NCI-H1694 (cell line): ENCODE measurements at regions not wholly inside any gene's neighbourhood (a gene's known extent, or its start where the extent isn't known, plus 50 kb on each side); places are given as distances from the start of the nearest gene placed in this dataset.

Experiments used
- DNase-seq: peaks from one replicate; lab custom pipeline; 2025; lab: John Stamatoyannopoulos, UW

DNA sequence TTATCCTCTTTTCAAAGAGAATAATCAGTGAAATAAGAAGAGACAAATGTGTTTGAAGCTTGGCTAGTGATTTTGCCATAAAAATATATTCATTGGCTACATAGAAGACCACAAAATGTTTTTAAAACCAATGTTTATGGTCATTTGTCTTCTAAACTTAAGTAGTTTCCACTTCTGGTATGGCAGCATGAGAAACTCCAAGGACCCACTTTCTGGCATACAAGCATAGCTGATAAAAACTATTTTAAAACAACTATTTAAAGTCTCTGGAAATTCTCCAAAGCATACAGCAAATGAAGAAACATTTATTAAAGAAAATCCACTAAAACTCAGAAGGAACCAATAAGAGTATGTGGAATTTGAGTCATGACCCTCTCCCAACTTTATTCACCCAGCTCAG is 89.2 kb upstream of the TOMM7 start:
- no peak for DNase-seq

DNA sequence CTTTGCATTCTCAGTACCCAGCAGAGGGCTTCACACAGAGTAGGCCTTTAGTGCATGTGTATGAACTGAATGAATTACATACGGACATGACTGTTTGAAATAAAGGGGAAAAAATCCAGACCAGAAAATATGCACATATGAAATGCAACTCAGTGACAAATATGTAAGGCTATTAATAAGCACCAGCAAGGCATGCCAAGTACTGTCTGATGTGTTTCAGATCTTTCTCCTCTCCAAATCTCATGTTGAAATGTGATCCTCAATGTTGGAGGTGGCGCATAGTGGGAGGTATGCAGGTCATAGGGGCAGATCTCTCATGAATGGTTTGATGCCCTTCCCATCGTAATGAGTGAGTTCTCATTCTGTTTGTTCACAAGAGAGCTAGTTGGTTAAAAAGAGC is 87.3 kb upstream of the TOMM7 start:
- no peak for DNase-seq

DNA sequence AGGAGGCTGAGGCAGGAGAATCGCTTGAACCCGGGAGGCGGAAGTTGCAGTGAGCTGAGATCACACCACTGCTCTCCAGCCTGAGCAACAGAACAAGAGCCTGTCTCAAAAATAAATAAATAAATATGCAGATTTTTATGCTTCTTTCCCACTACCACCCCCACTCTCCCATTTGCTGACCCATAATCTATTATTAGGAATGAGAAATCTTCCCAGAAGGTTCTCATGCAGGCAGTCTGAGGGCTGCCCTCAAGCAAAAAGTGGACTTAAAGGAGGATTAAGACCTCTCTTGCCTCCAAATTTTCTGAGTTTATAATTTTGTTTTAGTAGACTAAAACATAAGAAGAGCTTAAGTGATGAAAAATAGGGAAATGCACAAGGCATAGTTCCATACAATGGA is 85.2 kb upstream of the TOMM7 start:
- DNase-seq, result no peak

GRCh38 chr7:22900784-22901183 is 78.1 kb upstream of the TOMM7 start:
- no peak for DNase-seq

DNA sequence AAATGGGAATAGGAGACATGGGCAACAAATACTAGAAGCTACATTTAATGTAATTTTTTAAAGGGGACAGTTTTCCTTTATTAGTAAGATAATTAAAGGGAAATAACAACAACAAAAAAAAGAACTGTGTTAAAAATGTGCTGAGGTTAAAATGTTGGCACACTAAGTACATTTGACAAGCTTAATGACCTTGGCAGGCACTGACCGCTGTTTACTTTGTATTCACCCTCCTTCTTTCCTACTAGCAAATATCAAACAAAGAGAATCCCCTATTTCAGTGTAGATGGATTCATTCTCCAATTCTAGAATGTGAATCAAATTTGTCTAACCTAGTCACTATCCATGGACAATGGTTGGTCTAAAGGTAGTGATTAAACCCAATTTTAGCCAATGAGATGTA is 77.5 kb upstream of the TOMM7 start:
- no peak for DNase-seq

- no peak for DNase-seq
Measured at GRCh38 chr7:22896917-22897316, 74.3 kb upstream of the TOMM7 start.

- no peak for DNase-seq
Measured at GRCh38 chr7:22895828-22896165, 73.1 kb upstream of the TOMM7 start.

DNA sequence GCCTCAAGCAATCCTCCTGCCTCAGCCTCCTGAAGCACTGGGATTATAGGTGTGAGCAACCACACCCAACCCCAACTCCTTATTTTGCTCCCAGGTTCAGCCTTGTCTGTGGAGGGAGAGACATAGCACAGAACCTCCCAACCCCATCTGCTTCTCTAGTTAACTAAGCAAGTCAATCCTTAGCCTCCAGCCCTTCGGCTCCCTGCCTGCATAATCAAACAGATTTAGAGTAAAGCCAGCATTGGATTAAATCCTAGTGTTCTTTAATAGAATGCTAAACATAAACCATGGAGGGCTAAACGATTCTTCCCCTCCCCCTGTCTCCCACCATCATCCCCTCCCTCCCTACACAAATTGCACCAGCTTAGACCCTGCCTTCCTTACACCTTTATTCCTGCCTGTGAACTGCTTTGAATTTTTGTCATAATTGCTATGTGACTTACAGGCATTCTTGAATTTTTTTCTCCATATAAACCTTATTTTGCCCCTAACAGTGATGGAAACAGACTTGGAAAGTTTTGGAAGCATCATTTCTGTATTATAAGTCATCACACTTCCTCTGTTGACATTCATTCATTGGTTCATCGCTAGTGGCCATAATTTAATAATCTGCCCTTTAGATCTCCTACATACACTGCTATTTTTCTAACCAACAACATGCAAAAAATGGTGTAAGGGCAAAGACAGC is 72.6 kb upstream of the TOMM7 start:
- no peak for DNase-seq

DNA sequence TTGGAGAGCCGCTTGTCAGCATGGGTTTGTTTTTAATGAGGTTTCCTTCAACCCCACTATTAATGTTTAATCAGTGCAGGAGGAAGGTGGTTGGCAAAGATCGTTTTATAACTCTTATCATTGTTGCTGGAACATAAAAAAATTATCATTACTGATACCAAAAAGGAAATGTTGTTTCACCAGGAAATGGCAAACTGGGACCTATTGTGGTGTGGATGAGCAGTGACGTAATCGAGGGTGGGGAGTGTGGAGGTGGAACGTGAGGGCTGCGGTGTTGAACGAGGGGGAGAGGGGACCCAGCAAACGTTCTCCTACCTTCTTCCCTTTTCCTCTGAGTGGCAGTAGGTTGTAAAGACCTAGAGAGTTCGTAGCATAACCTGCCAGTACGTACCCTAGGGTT is 71.9 kb upstream of the TOMM7 start:
- DNase-seq, result no peak

- DNase-seq, result no peak
Measured at GRCh38 chr7:22890773-22891172, 68.1 kb upstream of the TOMM7 start.

DNA sequence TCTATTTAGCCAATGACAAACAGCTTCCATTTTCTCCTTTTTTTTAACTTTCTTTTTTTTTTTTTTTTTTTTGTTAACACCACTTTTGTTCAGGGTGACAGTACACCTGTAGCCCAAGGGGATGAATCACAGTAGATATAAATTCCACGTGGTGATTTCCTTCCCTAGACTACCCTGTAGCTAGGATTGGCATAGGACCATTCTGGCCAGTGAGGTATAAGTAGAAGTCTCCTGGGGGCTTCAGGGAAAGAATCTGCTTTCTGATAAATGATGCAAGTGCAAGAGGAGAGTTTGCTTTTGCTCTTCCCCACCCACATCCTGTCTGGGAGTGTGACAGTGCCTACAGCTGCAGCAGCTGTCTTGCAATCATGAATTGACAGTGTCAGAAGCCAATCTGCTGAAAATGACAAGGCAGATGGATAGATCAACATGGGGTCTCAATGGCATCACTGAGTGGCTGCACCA is 63.2 kb upstream of the TOMM7 start:
- DNase-seq, result peak; percentile 2

GRCh38 chr7:22884911-22885788 is 62.5 kb upstream of the TOMM7 start:
- DNase-seq, result no peak

DNA sequence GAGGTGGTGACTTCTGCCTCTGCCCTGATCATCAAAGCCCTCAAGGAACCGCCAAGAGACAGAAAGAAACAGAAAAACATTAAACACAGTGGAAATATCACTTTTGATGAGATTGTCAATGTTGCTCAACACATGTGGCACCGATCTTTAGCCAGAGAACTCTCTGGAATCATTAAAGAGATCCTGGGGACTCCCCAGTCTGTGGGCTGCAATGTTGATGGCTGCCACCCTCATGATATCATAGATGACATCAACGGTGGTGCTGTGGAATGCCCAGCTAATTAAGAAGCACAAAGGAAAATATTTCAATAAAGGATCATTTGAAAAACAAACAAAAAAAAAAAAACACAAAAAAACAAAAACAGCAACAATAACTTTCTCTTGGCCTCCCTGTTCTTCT is 59.5 kb upstream of the TOMM7 start:
- no peak for DNase-seq

GRCh38 chr7:22879709-22880306 is 57.2 kb upstream of the TOMM7 start:
- DNase-seq, result no peak

DNA sequence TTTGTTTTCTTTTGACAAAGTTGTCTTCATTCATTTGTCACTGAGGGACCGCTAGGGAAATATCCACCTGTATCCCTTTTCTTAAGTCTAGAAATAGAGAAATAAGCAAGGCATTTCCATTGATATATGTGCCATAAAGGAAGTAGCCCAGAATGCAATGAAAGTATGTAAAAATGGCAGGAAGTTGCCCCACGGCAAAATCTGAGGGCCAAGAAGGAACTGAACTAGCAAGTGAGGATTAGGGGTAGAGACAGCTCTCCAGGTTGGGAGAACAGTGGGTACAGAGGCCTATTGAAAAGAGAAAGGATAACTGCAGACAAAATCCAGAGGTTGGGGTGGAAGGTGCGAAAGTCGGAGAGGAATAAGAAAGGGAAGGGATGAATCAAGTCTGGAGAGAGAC is 56.6 kb upstream of the TOMM7 start:
- DNase-seq, result no peak

DNA sequence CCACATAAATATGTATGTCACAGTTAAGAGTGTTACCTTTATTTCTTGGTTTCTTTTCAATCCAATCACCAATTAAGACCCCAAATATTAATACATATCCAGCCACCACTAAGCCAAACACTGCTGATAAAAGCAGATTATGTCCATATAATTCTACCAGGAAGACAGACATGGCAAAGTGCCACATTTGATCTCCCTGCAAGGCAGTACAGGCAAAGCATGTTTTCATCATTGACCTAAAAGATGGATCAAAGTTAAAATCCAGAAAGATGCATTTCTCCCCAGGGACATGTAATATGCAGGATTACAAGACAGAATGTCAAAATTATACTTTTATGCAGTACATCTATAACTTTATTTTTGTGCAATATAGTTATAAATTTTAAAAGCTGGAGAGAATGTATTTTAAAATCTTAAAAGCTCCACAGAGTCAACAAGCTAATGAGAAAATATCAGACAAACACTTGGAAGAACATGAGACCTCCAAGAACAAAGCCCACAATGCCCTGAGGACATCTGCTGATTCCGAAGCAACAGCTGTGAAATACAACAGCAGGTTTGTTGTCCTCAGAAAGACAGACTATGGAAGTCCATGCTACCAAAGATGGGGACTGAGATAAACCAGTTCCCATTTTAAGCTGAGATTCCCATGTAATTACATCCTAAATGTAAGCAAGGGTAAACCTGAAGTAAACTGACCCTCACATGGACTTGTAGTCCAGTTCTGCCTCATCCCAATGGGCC is 54.5 kb upstream of the TOMM7 start:
- no peak for DNase-seq

DNA sequence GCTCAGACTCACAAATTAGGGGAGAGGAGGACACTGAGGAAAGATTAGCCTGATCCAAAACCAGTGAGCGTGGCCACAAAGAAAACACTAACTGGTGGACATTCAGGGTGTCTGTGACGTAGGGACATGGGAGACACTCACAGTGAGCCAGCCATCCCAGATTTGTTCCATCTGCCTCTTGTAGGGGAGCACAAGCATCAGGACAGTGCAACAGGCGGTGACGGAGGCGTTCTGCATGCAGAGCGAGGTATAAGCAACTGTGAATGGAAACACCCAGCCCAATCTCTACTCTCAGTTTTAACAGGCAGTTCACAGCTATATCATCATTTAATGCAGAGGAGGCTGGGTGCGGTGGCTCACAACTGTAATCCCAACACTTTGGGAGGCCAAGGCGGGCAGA is 52.8 kb upstream of the TOMM7 start:
- DNase-seq, result no peak

DNA sequence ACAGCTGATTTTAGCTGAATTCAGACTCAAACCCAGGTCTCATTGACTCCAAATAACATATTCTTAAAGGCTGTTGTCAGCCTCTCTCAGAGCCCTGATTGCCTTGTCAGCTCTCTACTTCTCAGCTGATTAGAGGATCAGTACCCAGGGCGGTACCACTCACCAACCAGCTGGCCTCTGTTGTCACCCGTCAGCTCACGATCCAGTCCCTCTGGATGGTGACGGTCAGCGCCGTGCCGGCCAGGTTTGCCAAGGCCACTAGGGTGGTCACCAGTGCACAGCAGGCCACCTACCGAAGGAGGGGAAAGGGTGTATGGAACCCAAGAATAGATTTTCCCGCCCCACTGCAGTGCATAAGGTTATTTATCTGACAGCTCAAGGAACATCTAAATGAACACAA is 52.3 kb upstream of the TOMM7 start:
- no peak for DNase-seq
